DMS153 treated with DMSO at 0.1 percent for 48 hours (cell line): ENCODE measurements at regions not wholly inside any gene's neighbourhood (a gene's known extent, or its start where the extent isn't known, plus 50 kb on each side); places are given as distances from the start of the nearest gene placed in this dataset.
A peak's percentile ranks its signal among the peaks of the same experiment; 100 is the strongest.
"Not testable (repeated sequence)": the region's sequence is repeated elsewhere in the genome, so short reads cannot be mapped to it uniquely, and the experiment has no call there.

Experiments used
- DNase-seq: peaks from one replicate; lab custom pipeline; 2025; ENCODE audit not compliant: unreplicated experiment; lab: John Stamatoyannopoulos, UW

- DNase-seq = not testable (repeated sequence)
Observed at GRCh38 chr9:103237571-103238109, 242.5 kb downstream of the CYLC2 start.

GRCh38 chr9:103242025-103242424 is 246.9 kb downstream of the CYLC2 start:
- DNase-seq = no peak

DNA sequence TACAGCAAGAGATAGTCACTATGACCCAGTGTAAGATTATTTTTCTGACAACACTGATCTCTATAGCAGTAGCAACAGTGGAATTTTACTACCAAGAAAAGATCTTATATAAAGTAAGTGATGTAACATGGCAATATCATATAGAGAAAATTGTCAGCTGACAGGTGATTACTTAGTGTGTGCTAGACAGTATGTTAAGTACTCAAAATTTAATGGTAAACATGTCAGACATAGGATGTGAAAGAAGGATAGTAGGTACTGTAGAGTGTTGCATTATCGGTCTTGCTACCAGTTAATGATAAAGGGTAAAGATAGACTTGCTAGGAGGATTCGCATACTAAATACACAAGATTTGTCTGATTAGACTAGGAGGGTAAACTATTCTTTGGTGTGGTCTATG is 247.4 kb downstream of the CYLC2 start:
- DNase-seq = no peak

GRCh38 chr9:103243553-103243952 is 248.4 kb downstream of the CYLC2 start:
- no peak for DNase-seq

- peak; percentile 31 for DNase-seq
Observed at GRCh38 chr9:103245369-103245768, 250.2 kb downstream of the CYLC2 start.

GRCh38 chr9:103261951-103262350 is 266.8 kb downstream of the CYLC2 start:
- DNase-seq = no peak

- no peak for DNase-seq
Observed at GRCh38 chr9:103266064-103266463, 270.9 kb downstream of the CYLC2 start.

GRCh38 chr9:103277240-103277639 is 282.1 kb downstream of the CYLC2 start:
- DNase-seq = no peak

DNA sequence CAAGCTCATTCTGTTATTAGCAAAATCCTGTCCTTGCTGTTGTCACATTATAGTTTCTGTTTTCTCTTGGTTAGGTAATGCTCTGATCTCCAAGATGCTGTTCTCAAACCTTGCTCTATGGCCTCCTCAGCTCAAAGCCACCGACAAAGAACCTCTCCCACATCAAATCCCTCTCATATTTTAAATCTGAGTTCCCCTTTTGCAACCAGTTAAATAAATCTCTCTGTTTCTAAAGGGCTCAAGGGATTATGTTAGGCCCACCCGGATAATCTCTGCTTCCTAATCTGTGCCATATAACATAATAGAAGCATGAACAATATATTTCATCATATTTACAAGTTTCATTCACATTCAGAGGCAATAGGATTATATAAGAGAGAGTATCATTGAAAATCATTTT is 286.0 kb downstream of the CYLC2 start:
- DNase-seq = no peak

DNA sequence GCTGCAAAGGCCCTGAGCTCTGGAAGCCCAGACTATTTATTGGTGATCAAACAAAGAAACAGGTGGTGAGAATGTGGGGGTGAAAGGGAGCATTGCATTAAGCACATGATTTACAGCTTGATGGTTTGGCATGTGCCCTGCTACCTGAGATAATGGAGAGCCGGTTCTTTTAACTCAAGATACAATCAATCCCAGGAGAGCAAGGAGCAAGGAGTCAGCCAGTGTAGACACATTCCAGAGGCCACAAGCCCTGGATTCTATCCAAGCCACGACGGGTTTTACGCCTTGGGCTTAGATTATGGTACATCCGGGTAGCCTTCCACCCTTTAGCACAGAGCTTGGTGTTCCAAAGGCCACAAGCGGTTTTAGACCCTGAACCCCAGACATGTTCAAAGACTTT is 292.2 kb downstream of the CYLC2 start:
- DNase-seq = no peak

- no peak for DNase-seq
Observed at GRCh38 chr9:103296189-103296588, 301.1 kb downstream of the CYLC2 start.

DNA sequence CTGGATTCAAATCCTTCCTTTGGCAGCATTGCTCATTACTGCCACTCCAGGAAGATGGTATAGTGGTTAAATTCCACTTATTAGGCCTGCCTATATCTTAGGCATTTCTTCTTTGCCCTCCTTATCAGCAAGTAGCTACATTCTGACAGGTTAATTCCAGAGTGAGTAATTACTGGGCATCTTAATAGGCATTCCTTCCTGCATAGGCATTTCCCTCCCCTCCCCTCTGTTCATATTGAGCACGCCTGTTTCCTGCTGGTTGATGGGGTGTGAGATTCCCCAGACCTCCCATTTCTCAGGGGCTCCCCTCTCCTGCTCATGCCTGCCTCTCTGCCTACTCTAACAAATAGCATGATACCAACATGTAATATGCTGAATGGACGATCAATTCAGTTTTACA is 305.9 kb downstream of the CYLC2 start:
- DNase-seq = no peak

GRCh38 chr9:103304797-103305196 is 309.7 kb downstream of the CYLC2 start:
- DNase-seq = no peak

GRCh38 chr9:103319979-103320378 is 324.8 kb downstream of the CYLC2 start:
- no peak for DNase-seq

GRCh38 chr9:103323699-103324098 is 328.6 kb downstream of the CYLC2 start:
- DNase-seq = no peak

DNA sequence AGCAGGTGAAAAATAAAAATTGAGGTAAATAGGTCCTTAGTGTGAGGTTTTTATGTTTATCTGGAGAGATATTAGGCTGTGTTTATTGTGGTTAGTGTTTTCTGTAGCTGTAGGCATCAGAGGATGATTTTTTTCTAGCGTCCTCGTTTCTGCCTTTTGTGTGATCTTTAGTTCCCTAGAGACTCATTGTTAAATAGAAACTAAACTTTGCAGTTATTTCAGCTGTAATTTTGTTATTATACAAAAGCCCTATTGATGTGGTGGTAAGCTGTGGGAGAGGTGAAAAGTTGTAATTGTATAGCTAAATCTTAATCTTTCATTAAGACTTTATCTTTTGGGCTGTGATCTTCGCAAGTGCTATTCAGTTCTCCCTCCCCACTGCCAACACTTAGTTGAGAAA is 340.3 kb downstream of the CYLC2 start:
- DNase-seq = no peak

GRCh38 chr9:103355000-103355399 is 359.9 kb downstream of the CYLC2 start:
- DNase-seq = no peak

GRCh38 chr9:103357980-103358379 is 362.8 kb downstream of the CYLC2 start:
- DNase-seq = not testable (repeated sequence)

DNA sequence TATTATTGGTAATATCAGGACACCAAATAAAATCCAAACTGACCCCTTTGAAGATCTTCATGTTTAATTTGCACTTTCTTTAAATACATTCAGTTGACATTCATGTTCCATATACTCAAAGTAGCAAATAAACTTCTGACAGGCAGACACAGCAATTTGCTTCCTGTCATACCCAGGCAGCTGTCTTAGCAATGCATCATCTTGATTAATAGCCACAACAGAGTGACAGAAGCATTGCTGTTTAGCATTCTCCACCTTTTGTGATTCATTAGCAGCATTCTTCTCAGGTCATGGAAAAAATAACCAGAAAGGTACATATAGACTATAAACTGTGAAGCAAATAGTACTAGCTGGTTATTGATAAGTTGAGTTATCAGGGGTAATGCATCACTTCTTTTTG is 366.8 kb downstream of the CYLC2 start:
- no peak for DNase-seq

DNA sequence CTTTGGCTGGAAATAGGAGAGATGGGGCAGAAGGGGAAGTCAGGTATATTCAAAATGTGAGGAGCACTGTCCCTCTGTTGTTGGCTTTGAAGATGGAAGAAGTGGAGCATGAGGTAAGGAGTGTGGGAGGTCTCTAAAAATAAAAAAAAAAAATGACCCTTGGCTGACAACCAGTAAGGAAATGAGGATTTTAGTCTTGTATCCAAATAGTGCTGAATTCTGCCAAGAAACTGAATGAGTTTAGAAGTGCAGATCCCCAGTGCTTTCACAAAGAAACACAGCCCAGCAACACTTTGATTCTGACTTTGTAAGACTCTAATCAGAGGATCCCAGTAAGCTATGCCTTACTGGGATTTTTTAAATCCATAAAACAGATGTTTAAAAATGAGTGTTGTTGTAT is 367.9 kb downstream of the CYLC2 start:
- no peak for DNase-seq

- DNase-seq = no peak
Observed at GRCh38 chr9:103364753-103365152, 369.6 kb downstream of the CYLC2 start.

DNA sequence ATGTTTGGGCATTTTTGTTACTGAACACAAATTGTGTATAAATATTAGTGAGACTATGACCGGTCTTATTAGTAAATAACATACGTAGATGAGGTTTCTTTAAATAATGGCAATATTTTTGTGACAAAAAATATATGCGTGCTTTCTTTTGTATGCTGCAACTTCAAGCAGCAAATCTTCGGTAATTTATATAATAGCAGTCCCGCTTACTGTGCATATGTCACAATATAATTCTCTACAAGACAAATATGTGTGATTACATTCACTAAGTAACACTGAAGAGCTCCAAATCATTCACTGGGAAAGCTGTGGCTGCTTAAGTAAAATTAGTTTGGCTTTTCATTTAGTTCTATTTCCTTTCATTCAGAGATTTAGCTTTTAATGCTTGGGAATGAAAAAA is 376.0 kb downstream of the CYLC2 start:
- DNase-seq = no peak

GRCh38 chr9:103372828-103373227 is 377.7 kb downstream of the CYLC2 start:
- DNase-seq = no peak

DNA sequence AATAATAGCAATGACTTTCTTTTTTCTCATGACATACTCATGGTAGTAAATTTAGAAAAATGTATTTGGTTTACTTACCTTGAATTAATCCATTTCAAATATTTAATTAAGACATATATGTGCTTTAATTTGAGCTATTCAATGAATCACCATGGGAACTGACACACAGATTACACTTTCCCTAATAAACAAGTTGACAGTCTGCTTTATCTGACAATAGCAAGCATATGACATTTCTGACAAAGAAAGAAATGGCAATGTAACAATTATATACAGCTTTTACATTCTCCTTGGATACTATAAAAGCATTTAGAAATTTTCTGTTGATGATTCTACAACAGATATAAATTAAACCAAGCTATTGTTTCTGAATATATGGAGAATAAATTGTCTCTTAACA is 382.5 kb downstream of the CYLC2 start:
- DNase-seq = no peak
